AG04449 (cell line): ENCODE measurements at regions not wholly inside any gene's neighbourhood (a gene's known extent, or its start where the extent isn't known, plus 50 kb on each side); places are given as distances from the start of the nearest gene placed in this dataset.

Source experiments
- CTCF ChIA-PET: fragments of 350-600 bp; formaldehyde crosslinking; extraction: SDS; loops from one replicate; lab custom pipeline; 2021; ENCODE audit warnings: antibody characterized with exemption; lab: Yijun Ruan, JAX
- POLR2A ChIA-PET: fragments of 400-600, 350-600 bp; formaldehyde crosslinking; extraction: SDS; loops from one replicate; lab custom pipeline; 2020; ENCODE audit warnings: antibody characterized with exemption, inconsistent platforms; lab: Yijun Ruan, JAX
- DNase-seq: peaks from one replicate; pipeline ENCODE4 v3.0.0-alpha.2; 2010; ENCODE audit warnings: low read depth, low spot score
- H3K4me3 ChIP-seq: 2 replicates; pipeline ENCODE4 v1.5.1; 2011; ENCODE audit warnings: low read depth, mild to moderate bottlenecking, control low read depth, low read length
- TF ChIP-seq, protein P1 (sequence below): IDR thresholded peaks from one replicate; pipeline ENCODE4 v1.5.1; 2011; ENCODE audit warnings: mild to moderate bottlenecking, moderate library complexity, low read length, control low read depth, inconsistent platforms; ENCODE audit not compliant: insufficient read depth; ENCODE audit errors: missing control alignments

DNA sequence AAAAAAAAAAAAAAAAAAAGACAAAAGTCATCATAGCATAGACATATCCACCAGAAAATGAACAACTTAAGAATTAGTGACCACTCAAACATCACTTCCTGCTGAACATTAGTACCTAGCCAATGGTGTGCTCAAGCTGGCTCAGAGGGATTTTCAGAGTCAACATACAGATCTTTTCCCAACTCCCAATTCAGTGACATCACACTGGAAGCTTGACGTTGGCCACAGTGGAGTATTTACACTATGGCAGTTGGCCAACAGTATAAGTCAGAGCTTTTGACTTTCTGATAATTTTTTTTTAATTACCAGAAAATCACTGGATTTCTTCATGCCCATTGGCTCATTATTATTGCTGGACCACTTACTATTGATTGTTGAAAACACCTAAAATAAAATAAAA is 383.5 kb downstream of the ARHGEF28 start:
- no peak for DNase-seq
- TF ChIP-seq, protein P1, sequence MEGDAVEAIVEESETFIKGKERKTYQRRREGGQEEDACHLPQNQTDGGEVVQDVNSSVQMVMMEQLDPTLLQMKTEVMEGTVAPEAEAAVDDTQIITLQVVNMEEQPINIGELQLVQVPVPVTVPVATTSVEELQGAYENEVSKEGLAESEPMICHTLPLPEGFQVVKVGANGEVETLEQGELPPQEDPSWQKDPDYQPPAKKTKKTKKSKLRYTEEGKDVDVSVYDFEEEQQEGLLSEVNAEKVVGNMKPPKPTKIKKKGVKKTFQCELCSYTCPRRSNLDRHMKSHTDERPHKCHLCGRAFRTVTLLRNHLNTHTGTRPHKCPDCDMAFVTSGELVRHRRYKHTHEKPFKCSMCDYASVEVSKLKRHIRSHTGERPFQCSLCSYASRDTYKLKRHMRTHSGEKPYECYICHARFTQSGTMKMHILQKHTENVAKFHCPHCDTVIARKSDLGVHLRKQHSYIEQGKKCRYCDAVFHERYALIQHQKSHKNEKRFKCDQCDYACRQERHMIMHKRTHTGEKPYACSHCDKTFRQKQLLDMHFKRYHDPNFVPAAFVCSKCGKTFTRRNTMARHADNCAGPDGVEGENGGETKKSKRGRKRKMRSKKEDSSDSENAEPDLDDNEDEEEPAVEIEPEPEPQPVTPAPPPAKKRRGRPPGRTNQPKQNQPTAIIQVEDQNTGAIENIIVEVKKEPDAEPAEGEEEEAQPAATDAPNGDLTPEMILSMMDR = no peak
- no peak overlapping the region for H3K4me3 ChIP-seq
- POLR2A ChIA-PET = no interaction called here
- CTCF ChIA-PET = no interaction called here

DNA sequence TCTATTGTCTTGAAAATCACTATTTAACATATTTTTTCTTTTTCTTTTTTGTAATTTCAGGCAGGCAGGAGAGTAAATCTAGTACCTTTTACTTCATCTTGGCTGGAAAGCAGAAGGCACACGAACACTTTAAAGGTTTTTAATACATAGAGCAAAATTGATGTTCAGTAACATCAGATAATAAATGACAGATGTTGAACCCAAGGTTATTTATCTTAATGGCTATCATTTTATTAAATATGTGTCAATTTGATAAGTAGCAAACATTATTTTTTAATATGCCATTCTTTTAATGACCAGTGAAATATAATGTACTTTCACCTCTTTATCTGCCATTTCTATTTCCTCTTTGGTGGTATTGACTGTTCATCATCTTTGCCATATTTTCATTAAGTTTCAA is 381.2 kb downstream of the ARHGEF28 start:
- TF ChIP-seq, protein P1 = no peak
- ChIA-PET CTCF (interaction anchor here (0.7 kb wide), 1 partner anchor 21 kb away, joined by 3 read pairs; no protein-coding TSS in a partner anchor), POLR2A (no interaction called here)
- DNase-seq = no peak
- H3K4me3 ChIP-seq = no peak overlapping the region

DNA sequence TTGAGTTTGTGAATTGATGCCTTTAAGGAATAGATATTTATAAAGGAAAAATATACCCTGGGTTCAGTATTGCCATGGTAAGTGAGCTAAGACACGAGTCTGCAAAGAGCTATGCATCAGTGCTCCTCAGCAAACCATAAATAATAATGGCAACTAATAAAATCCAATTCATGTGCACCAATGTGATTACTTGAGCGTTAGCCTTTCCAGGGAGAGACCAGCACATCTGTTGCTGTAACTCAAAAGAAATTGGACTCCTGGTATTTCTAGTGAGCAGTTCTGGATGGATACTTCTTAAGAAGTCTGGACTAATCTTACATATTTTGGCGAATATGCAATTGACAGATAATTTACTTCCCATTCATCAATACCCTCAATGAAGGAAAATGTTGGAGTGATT is 373.3 kb downstream of the ARHGEF28 start:
- TF ChIP-seq, protein P1 = no peak
- POLR2A ChIA-PET = no interaction called here
- no peak for DNase-seq
- H3K4me3 ChIP-seq = no peak overlapping the region
- CTCF ChIA-PET = interaction anchor here (1.3 kb wide), 1 partner anchor 13 kb away, joined by 3 read pairs; no protein-coding TSS in a partner anchor

DNA sequence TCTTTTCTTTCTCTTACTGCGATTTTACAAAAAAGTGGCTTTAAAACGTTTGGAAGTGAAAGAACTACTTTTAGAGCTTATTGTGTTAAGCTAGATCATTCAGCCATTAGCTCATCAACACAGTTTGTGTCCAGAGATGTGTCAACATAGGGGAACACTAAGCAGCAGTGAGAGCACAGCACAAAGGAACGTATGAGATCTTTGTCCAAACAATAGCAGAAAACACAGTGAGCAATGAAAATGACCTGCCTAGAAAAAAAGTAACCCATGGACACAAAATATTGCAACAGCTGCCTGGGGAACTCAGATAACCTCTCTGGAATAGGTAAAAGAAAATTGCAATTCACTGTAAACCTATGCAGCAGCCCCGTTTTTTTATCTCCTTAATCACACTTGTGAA is 372.5 kb downstream of the ARHGEF28 start:
- ChIA-PET POLR2A (interaction anchor here (0.6 kb wide), 1 partner anchor 90 kb away, joined by 3 read pairs; no protein-coding TSS in a partner anchor), CTCF (interaction anchor here (1.3 kb wide), 1 partner anchor 14 kb away, joined by 3 read pairs; no protein-coding TSS in a partner anchor)
- no peak for DNase-seq
- TF ChIP-seq, protein P1 = no peak
- H3K4me3 ChIP-seq = no peak overlapping the region

DNA sequence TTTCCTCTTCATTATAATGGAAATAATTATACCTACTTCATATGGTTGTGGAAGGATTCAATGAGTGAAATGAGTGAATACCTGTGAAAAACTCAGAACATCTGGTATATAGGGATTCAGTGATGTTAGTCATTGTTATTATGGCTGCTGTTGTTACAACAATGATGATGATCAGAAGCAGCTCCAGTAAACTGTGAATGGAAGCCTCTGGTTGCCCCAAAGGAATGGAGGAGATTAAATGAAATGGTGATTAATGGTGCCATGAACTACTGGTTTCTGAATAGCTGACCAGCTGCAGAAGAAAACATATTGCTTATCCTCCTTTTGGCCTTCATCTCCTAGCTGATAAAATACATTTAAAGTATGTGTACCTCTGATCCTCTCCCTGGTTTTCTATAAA is 372.0 kb downstream of the ARHGEF28 start:
- DNase-seq = no peak
- ChIA-PET CTCF (no interaction called here), POLR2A (no interaction called here)
- no peak overlapping the region for H3K4me3 ChIP-seq
- TF ChIP-seq, protein P1 = no peak

DNA sequence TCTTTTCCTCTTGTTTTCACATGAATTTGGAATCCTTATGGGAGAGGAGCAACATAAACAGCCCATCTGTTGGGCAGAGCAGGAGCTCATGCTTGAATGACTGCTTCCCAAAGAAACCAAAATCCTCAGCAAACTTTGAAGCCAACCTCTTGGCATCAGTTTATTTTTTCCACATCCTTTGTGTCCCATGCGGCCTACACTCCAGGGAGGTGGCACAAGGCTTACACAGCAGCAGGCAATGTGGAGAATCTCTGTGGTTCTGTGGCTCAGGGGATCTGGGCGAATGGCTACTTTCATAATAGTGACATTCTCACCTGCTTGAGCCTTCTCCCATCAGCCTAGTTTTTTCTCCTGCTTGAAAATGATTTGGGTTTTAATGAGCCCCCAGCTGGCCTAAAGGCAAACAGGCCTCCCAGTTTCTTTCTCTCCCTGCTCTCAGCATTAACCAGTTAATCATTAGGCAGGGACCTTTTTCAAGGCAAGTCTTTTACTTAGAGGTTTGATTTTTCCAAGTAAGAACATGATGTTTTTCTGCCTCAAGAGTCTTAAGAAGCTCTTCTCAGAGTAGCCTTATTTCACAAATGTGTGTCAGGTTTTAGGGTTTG is 370.3 kb downstream of the ARHGEF28 start:
- POLR2A ChIA-PET = no interaction called here
- DNase-seq = no peak
- no peak overlapping the region for H3K4me3 ChIP-seq
- TF ChIP-seq, protein P1 = no peak
- CTCF ChIA-PET = interaction anchor here (0.8 to 1.3 kb wide), 4 partner anchors 11 to 198 kb away, joined by 3 read pairs; no protein-coding TSS in a partner anchor
